SIG-M5 treated with dmso at 0.1 percent for 504 hours (cell line): ENCODE measurements at regions not wholly inside any gene's neighbourhood (a gene's known extent, or its start where the extent isn't known, plus 50 kb on each side); places are given as distances from the start of the nearest gene placed in this dataset.
"Not testable (repeated sequence)": the region's sequence is repeated elsewhere in the genome, so short reads cannot be mapped to it uniquely, and the experiment has no call there.

Experiments
- DNase-seq: peaks from one replicate; lab custom pipeline; 2025; ENCODE audit not compliant: unreplicated experiment; lab: John Stamatoyannopoulos, UW

DNA sequence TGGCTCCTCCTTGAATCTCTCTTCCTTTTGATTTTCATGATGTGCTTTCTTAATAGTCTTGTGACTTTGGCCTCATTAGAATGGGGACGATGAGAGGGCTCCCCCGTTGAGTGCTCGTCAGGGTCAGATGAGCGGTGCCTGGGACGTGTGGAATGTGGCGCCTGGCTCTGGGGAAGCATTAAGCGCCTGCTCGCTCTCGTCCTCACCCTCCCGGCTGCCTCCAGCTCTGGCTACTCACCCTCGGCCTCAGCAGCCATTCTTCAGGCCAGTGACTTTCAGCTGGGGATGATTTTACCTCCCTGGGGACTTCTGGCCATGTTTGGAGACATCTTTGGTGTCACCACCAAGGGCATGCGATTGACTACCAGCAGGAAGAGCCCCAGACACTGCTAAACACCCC lies 69.7 kb downstream of the RPS6KA4 start:
- DNase-seq = no peak

DNA sequence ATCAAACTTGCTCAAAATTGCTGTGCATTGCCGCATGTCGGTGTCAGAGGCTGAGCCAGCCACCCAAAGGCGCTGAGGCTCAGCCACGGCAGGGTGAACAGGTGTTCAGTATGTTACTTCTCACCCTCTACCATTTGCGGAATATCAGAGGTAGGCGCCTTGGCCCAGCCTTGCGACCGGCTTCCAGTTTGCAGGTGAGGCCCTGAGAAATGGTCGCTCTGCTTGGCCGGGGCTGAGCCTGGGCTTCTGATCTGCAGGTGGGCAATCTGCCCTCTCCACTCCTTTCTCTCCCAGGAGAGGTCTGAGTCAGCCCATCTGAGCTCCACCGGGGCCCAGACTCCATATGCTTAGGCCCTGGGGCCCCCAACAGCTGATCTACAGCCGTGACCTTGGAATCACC lies 71.0 kb downstream of the RPS6KA4 start:
- no peak for DNase-seq

DNA sequence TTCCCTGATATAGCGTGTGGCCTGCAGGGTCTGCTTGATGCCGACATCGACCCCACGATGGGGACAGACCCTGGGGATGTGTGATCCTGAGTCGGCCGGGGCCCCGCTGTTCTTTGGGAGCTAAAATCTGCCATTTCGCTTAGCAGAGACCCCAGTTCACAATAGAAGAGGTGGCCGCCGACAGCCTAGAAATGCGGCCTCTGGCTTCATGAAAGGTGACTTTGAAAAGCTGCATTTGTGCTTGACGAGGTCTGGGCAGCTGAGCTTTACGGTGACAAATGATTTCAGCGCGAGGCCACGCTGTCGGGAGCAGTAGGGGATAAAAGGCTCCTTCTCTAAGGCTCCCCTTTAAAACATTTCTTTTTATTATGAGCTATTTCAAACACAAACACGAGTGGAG lies 71.7 kb downstream of the RPS6KA4 start:
- DNase-seq = no peak

DNA sequence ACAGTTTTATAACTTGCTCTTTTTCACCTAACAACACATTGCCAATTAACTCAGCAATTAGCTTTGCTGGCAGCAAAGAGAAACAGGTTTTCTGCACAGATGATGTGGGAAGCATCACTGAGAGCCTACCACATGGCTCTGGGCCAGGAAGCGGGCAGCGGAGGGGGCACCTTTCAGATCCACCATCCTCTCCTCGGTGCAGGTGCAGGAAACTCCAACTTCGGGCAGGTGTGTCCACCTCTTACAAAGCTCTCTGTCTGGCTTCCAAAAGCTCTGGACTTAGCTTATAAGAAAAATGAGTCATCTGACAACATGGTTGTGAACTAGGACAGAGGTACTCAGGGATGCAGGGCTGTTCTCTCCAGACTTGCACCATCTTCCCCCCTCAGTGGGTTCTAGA lies 77.0 kb downstream of the RPS6KA4 start:
- DNase-seq = no peak

DNA sequence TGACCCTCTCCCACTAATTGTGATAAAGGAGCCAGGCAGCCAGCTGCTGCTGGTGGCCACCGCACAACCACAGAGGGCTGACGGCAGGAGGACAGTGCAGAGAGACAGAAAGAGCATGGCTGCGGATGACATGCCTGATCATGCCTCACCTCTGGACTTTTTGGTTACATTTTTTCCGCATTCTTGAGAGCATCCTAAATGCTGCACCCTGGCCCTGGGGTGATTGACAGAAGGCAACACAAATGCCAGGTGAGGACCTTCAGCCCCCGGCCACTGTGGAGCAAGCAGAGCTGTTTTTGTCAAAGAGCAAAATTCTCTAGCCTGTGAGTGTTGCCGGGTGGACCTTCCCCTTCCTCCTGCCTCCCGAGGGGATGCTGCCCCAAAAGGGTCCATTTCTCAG lies 78.5 kb downstream of the RPS6KA4 start:
- no peak for DNase-seq

DNA sequence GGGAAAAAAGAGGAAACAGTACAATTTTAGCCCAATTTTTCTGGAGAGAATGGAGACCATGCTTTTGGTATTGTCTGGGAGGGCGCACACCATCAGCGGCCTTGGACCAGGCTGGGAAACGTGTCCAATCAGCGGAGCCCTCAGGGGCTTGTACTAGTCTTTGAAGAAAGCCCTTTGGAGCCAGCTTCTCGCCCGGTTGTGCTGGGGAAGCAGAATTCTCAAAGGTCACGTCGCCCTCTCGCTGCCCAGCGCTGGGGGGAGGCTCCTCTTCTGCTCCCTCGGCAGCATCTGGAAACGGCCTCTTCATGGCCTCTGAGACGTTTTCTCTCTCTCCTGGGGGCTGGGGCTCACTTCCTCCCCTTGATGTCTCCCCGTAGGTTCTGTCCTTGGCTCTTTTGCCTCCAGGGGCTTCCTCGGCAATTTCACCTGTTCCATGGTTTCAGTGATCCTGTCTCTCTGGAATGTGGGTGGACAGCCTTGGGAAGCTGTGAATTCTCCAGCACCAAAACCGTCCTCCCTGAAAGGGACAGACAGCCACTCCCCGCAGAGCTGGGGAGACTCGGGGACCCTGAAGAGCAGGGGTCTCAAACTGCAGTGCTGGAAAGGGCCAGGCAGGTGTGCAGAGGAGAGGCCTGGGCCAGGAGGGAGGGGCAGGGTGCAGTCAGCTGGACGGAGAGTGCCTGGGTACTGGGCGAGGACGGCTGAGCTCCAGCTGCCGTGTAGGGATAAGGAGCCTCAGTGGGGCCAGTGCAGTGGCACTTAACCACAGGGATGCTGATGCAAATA lies 80.2 kb downstream of the RPS6KA4 start:
- DNase-seq = no peak

DNA sequence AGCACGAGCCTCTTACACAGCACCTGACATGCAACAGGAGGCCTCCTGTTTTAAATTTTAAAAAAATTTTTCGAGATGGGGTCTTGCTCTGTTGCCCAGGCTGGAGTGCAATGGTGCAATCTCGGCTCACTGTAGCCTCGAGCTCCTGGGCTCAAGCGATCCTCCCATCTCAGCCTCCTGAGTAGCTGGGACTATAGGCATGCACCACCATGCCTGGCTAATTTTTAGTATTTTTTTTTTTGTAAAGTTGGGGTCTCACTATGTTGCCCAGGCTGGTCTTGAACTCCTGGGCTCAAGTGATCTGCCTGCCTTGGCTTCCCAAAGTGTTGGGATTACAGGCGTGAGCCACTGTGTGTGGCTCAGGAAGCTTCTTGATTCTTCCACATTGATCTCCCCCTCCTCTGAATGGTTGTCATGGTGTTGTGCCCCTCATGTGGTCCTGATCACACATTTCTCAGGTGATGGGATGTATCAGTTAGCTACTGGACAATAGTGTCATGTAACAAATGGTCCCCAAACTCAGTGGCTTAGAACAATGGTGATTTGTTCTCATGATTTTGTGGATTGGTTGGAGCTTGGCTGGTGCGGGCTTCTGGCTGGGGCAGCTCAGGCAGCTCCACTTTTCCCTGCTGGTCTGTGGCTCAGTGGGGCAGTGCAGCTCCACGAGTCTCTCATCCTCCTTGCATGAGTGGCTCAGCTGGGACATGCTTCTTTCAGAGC lies 81.0 kb downstream of the RPS6KA4 start:
- DNase-seq = not testable (repeated sequence)

DNA sequence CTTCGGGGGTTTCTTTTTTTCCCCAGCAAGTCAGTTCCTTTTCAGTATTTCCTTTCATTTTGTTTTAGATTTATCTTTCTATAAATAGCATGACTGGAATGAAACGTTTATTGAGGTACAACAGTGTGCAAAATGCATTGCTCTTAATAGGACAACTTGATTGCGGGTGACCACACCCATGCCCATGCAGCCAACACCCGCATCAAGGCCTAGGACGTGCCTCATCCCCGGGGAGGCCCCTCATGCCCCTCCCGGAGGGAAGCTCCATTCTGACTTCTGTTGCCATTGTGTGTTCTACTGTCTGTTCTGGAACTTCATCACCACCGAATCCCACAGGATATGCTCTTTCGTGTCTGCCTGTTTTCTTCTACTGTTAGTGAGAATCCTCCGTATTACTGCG lies 82.2 kb downstream of the RPS6KA4 start:
- DNase-seq = no peak

DNA sequence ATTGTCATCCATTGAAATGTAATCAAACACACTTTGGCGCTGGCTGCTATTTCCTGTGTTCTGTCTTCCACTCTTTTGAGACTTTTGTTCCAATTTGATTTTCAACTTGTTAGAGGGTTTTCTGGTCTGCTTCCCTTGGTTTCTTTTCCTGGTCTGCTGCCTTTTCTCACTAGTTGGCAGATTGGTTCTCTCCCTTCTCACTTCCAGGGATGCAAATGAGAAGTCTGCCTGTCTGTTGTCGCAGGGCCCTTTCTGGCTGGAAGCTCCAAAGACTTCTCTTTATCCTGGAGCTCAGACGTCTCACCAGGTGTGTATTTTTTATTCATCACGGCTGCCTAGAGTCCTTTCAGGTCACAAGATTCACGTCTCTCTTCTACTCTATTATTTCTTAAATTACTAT lies 84.0 kb downstream of the RPS6KA4 start:
- DNase-seq = no peak

DNA sequence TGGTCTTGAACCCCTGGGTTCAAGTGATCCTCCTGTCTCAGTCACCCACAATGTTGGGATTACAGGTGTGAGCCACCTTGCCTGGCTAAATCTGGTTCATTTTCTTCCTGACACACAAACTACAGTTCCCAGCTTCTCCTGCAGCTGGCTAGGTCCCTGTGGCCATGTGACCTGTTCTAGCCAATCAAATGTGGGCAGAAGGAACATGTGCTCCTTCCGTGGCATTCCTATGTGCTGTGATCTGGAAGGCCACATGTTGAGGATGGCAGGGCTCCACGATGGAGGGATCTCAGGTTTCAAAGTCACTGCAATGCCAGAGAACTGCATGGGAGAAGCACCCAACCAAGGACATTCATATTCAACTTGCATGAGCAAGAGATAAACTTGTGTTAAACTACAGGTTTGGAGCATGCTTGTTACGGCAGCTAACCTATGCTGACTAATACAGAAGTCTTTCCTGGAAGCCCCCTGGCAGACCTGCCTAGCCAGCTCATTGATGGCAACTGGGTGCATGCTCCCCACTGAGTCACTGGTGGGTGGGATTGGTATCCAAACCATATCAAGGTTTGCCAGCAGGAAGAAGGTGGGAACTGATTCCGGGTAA lies 86.0 kb downstream of the RPS6KA4 start:
- DNase-seq = peak; percentile 3

DNA sequence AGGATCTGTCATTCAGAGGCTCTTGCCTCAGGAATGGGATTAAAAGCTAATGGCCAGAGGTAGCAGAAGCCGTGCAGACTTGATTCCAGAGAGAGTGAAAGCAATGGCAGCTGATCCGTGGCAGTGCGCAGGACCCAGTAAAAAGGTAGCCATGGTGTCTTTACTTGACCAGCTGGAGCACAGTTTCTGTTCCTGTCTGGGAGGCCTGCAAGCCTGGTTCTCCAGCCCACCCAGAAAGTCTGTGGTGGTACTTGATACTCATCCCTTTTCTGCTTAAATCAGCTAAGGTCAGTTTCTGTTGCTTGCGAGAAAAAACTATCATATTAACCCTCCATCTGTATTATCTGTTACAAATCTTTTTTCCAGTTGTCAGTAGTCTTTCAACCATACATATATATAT lies 86.7 kb downstream of the RPS6KA4 start:
- no peak for DNase-seq

DNA sequence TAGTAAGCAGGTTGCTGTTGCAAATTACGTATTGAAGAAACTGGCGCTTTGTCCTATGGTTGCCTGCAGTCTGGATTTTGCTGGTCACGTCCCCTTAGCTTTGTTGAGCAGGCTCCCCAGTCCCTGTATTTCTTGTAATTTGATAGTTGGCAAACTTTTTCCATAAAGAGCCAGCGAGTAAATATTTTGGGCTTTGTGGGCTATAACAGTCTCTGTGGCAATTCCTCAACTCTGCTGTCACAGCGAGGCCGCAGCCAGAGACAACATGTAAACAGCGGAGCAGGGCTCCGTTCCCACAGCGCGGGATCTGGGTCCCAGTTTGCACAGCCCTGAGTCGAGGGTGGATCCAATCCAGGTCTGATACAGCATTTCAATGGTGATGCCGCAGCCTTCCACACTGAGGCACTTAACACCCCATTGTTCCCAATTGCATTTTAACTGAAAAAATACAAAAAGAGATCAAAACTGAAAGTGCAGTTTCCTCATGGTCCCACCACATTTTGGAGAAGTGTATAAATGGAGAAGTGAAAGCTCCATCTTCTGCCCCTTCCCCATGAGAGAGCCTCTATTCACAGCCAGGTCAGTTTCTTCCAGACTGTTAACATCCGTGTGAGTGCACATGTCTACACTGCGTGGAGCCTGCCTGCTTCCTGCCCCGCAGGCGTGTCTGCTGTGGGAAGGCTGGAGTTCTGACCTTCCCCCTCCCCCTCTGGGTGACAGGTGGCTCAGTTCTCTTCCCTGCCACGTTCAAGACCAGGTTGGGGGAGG lies 89.1 kb downstream of the RPS6KA4 start:
- peak; percentile 97 for DNase-seq

DNA sequence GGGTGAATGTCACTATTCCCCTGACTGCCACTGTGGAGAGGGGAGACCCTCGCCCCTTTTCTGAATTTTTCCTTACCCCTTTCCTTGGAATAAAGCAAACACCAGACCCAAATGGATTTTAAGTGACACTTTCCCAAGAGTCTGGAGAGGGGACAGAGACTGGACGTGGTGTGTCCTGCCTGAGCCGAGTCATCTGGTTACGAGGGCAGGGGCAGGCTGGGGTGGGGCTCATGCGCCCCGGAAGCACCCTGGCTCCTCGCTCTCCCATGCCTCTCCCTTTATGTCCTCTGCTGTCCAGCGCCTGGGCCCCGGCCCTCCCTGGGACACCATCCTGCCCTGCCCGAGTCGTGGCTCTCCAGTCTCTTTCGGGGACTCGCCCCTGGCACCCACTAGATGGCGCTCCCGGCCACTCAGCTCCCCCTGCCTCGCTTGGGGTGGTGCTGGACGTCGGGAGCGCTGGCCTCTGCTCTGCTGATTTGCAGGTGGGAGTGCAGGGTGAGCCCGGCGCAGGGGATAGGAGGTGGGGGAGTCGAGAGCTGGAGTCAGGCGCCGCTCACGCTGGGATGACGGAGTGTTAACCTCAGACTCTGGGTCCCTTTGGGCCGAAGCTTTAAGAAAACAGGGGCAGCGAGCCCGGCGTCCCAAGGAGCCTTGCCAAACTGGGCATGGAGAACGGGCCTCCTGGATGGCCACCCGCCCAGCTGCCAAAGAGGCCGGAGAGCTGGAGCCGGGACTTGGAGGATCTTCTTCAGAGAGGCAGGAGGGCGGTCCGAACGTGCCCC lies 89.8 kb downstream of the RPS6KA4 start:
- peak; percentile 77 for DNase-seq

DNA sequence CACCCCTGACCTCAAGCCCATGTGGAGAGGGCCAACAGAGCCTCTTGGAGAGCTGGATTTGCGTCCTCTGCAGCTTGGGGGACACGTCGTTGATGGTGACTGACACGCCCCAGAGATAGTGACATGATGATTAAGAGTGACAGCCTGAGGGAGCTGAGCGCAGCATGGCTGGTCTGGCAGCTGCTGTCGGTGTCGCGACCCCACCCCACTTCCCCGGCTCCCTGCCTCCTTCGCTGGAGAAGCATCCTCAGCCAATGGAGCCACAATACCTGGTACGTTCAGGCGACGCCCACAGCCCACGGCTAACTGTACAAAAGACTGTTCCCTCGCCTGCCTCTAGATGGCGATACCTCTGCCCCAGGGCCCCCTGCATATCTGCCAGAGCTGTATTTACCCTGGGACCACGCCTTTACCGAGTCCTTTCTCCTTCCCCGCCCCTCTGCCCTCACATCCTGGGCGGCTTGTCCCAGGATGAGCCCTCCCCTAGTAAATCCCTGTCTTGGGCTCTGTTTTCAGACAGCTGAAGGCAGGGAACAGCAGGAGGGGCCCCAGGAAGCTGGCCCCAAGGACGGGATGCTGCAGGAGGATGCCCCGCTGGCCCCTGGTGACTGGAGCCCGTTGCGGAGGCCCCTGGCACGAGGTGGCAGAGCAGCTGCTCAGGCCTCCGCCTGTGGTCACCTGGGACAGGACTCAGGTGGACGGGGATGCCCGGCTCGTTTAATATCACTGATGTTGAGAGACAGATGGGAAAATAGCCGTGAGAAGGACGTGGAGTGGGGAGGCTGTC lies 90.6 kb downstream of the RPS6KA4 start:
- DNase-seq = peak; percentile 88

DNA sequence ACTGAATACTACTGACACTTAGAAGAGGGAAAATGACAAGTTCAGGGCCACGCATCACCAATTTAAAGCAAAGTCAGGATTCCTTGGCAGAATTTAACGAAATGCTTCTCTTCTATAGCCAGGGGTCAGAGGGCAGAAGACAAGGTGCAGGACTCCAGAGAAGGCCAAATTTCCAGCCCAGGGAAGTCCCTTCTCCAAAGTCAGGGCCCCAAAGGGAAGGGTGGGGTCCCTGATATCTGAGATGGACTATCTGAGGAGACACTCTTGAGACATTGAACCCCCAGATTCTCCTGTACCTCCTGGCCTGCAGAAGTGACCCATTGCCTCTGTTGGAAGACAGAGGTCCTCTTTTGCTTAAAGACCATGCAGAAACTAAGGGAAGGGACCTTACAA lies 91.2 kb downstream of the RPS6KA4 start:
- no peak for DNase-seq

DNA sequence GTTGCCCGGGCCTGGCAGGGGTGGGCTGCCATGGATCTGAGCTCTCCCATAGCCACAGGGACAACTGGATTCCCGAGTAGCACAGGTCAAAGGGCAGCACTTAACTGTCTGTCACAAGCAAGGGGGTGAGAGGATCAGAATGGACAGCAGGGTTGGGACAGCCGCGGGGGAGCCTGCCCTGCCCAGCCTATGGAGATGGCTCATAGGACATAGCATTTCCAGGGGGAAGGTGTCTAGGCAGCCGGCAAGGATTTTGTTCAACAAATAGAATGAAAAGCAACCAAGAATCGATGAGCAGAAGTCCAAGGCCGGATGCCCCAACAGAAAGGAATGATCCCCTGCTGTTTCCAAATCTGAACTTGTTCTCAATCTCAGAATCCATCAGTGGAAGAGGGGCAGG lies 92.9 kb downstream of the RPS6KA4 start:
- DNase-seq = no peak

DNA sequence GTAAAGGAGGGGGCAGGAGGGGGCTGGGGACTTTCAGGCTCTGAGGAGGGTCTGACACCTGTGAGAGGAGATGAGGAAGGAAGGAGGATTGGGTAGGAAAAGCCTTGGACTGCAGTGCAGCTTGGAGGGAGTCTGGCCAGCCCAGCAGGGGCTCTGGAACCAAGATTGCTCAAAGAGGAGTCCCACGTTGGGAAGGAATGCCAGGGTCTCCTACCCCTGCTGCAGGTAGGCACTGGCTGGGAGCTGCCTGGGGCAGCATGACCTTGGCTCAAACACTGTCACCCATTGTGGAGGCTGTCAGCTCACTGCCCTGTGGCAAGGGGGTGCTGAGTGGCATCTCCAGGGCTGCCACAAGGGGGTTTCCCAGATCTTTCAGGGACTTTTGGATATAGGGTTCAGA lies 94.5 kb downstream of the RPS6KA4 start:
- DNase-seq = no peak

DNA sequence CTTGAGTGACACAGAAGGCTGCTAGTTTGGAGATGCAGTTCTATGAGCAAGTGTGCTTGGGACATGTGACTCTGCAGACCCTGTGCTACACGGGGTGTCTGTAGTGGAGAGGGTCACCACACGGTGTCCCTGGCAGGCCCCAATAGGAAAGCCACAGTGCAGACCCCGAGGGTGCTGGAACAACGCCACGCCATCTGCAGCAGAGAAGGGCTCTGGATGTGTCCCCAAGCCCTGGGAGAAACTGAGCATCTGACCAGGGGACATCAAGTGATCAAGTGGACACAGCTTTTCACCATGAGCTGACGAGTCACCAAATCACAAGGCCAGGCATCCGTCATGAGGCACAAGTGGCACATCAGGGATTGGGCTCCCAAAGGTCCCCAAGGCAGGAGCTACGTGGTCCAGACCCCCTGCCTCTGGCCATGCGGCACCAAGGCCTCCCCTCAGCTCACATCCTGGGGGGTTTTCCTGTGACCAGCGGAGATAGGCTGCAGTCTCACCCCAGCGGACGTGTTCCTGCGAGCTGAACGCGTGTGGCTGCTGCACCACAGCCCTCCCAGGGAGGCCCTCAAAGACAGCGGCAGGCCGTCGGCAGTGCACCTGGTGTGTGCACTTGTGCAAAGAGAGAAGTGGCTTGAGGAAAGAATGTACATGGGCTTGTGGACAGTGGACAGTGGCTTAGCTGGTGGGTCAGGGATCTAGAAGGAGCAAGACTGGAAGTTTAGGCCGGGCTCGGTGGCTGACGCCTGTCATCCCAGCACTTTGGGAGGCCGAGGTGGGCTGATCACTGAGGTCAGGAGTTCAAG lies 96.7 kb downstream of the RPS6KA4 start:
- no peak for DNase-seq
